Epidermal melanocyte (primary cell): ENCODE measurements at regions not wholly inside any gene's neighbourhood (a gene's known extent, or its start where the extent isn't known, plus 50 kb on each side); places are given as distances from the start of the nearest gene placed in this dataset.

Experiments
- DNase-seq: peaks from one replicate; pipeline ENCODE4 v3.0.0; 2011; ENCODE audit warnings: low spot score; ENCODE audit not compliant: insufficient read length

DNA sequence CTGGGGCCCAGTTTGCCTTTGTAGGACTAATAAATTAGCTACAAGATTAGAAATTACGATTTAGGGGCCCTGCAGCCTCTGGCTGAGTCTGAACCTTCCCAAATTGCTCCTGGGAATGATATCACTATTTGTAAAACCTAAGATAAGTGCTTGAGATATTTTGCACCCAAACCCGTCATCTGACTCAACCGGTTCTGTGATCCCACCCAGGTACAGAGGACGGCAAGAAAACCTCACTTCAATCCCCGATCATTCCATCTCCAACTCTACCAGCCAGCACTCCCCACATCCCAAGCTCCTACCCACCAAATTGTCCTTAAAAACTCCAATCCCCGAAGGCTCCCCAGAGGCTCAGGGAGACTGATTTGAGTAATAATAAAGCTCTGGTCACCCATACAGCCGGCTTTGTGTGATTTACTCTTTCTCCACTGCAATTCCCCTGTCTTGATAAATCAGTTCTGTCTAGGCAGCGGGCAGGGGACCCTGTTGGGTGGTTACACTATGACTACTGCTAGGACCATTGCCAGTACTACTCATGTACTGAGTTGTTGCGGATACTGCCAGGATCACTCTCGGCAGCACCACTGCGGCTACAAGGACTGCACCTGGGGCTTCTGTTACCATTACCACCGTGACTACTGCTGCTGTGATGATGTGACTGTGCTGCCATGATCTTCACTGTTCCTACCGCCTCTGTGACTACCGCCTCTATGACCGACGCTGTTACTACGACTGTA lies 73.1 kb downstream of the IRF8 start:
- DNase-seq = no peak

- no peak for DNase-seq
These were observed 75.7 kb downstream of the IRF8 start for GRCh38 chr16:85974428-85975375.

GRCh38 chr16:85975451-85975981 lies 76.6 kb downstream of the IRF8 start:
- DNase-seq = no peak

GRCh38 chr16:85978291-85978775 lies 79.4 kb downstream of the IRF8 start:
- no peak for DNase-seq

GRCh38 chr16:85978976-85979375 lies 80.0 kb downstream of the IRF8 start:
- DNase-seq = no peak

DNA sequence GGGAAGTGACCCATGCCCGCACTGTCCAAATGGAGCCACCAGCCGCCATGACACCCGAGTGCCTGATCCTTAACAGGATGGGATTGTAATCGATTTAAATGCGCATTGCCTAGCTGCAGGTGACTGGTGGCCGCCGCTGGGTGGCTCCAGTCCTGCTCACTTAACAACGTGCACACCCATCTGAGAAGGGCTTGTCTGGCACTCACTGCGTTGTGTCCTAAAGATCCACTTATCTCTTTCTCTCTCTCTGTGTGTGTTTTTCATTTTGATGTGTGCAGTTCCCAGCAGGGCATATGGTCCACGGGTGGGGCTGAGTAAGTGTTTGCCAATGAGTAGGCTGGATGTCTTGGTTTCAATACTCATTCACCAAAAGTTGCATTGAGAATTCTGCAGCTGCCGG lies 80.6 kb downstream of the IRF8 start:
- no peak for DNase-seq

- no peak for DNase-seq
These were observed 81.7 kb downstream of the IRF8 start for GRCh38 chr16:85980686-85981085.

- DNase-seq = no peak
These were observed 83.0 kb downstream of the IRF8 start for GRCh38 chr16:85981826-85982562.

DNA sequence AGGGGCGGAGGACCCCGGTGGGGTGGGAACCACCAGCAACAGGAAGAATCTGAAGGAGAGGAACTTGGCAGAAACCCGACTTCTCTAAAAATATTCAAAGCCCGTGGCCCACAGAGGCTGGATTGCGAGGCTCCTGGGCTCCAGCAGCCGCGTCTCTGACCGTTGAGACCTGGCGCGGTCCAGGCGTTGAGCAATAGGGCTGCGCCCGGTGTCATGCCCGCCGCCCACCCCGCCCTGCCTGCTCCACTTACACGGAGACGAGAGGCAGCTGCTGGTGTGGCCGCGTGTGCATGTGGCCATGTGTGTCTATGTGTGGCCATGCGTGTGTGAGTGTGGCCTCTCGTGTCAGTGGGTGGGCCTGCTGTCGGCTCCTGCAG lies 83.6 kb downstream of the IRF8 start:
- DNase-seq = no peak

- no peak for DNase-seq
These were observed 84.1 kb downstream of the IRF8 start for GRCh38 chr16:85983064-85983463.

DNA sequence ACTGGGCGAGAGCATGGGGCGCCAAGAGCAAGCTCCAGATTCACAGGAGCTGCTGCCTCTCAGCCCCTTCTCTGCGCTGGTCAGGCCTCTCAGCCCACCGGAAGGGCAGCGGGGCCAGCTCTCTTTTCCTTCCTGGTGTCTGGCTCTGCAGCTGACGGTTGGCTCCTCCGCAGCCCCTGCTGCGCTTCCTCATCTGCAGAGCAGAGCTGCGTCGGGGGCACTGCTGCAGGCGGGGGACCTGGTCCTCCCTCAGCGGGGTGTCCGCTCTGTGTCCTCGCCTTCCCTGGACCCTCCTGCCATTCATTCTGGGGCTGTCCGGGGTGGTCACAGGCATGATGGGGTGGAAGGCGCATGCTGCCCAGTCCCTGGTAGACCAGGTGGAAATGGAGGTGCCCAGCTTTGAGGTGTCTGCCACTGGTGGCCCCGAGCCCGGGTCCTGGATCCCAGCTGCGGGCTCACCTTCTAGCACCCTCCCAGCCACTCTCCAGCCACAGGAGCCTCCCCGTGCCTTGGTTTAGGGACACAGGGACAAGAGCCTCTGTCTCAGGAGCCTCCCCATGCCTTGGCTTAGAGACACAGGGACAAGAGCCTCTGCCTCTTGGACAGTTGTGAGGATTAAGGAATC lies 84.8 kb downstream of the IRF8 start:
- DNase-seq = no peak

- DNase-seq = no peak
These were observed 85.4 kb downstream of the IRF8 start for GRCh38 chr16:85984231-85984880.

- DNase-seq = no peak
These were observed 86.0 kb downstream of the IRF8 start for GRCh38 chr16:85984947-85985451.

DNA sequence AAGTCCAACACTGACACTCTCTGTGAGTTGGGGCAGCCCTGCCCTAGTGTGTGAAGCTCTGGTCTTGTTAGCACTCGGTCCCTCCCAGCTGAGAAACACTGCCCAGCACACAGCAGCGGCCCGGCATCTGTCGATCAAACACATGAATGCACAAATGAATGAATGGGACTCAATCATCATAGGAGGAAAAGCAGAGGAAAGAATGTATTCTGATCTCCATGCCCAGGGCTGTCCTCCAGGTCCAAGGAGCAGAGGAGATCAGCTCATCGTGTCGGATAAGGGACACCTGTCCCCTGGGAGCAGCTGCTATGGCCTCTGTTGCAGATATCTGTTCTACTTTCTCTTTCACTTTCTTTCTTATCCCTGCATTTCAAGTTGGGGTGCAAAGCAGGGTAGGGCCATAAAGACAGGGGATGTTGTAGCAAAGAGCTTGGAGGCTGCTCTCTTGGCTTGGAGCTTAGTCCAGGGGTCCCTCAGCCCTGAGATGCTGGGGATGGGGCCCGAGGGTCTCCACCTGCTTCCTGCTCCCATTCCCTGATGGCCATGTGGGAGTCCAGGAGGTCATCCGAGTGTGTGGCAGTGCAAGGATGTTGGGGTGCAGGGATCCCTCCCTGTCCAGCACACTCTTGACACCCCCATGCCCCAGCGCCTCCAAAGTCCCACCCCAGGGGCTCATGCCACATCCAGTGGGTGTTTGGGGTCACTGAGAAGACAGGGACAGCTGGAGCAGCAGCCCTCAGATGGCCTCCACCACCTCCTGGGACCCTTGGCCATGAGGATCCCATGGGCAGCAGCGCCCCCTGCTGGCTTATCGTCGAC lies 88.2 kb downstream of the IRF8 start:
- DNase-seq = no peak

DNA sequence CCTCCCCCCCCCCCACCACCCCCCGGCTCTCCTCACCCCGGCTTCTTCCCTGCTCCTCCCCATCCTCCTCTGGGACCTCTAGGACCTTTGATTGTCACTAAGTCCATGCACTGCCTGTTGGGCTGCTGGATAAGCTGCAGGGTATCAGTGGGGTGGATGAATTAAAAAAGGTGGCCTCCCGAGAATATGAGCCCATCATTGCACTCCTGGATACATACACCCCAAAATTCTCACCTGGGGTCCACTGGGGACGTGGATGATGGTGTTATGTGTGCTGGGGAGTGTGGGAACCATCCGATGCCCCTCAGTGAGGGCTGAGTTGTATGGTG lies 88.8 kb downstream of the IRF8 start:
- no peak for DNase-seq

GRCh38 chr16:85988306-85988705 lies 89.3 kb downstream of the IRF8 start:
- no peak for DNase-seq

DNA sequence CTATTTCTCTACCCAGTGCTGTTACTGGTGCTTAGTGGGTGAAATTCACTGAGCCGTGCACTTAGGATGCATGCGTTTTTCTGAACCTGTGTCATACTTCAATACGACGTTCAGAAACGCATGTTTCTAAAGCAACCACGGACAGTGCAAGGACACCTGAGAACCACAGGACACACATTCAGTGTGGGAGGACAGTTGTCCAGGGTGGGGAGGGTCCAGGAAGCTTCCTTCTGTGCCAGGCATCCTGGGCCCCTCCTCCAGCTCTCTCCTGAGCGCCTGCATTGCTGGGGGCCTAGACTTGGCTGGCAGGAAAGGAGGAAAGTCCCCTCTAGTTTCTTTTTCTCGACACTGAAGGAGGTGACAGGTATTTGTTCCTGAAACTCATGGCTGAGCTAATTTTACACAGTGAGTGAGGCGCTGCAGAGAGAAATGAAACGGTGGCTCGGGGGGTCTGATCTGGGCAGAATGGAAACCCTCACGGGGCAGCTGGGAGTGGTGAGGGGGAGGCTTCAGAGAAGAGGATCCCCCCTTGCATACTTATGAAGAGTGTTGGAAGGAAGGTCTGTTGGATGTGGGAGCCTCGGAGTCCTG lies 89.9 kb downstream of the IRF8 start:
- no peak for DNase-seq

GRCh38 chr16:85989376-85989775 lies 90.4 kb downstream of the IRF8 start:
- DNase-seq = no peak
